NB4 (cell line): ENCODE measurements at regions not wholly inside any gene's neighbourhood (a gene's known extent, or its start where the extent isn't known, plus 50 kb on each side); places are given as distances from the start of the nearest gene placed in this dataset.

ENCODE experiments used
- CTCF ChIP-seq: IDR thresholded peaks from one replicate; pipeline ENCODE4 v1.5.1; 2012; ENCODE audit warnings: low read depth, low read length
- POLR2A ChIP-seq: IDR thresholded peaks from 2 replicates; pipeline ENCODE4 v1.6.1; 2011; ENCODE audit warnings: mild to moderate bottlenecking; ENCODE audit not compliant: insufficient read length; ENCODE audit errors: extremely low read depth

DNA sequence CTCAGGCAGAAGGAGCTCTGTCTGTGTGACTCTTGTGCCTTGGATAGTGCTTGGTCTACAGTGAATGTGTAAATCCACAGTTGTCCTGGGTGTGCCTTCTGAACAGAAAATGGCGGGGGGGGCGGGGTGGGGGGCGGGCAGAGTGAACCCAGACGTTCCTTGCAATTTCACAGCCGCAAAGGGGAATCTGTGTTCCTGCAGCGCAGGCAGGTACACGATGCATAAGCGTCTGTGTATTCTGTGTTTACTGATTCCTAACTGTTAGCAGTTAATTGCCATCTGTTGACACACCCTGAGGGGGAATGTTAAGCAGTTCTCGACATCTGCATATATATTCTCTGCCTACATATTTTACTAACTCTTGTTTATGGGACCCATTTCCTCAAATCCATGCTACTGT is 123.5 kb upstream of the ZFHX3 start:
- TF ChIP-seq CTCF: no peak
- TF ChIP-seq POLR2A: no peak
